Parathyroid adenoma (tissue), 2 donors: ENCODE measurements at regions not wholly inside any gene's neighbourhood (a gene's known extent, or its start where the extent isn't known, plus 50 kb on each side); places are given as distances from the start of the nearest gene placed in this dataset.

Experiments
- H2AFZ ChIP-seq: fragments of 300-600 bp; sonication (generic); one replicate; pipeline ENCODE4 v1.7.0; 2017; ENCODE audit warnings: antibody characterized with exemption, mild to moderate bottlenecking
- H3K27ac ChIP-seq: fragments of 300-600 bp; sonication (generic); one replicate; pipeline ENCODE4 v1.7.0; 2017
- H3K27me3 ChIP-seq: fragments of 300-600 bp; sonication (generic); one replicate; pipeline ENCODE4 v1.7.0; 2017; ENCODE audit warnings: low read length; ENCODE audit not compliant: control insufficient read depth, insufficient read depth
- H3K36me3 ChIP-seq: fragments of 300-600 bp; sonication (generic); one replicate; pipeline ENCODE4 v1.7.0; 2017; ENCODE audit warnings: low read length; ENCODE audit not compliant: control insufficient read depth, insufficient read depth
- H3K4me1 ChIP-seq: fragments of 300-600 bp; sonication (generic); one replicate; pipeline ENCODE4 v1.7.0; 2017; ENCODE audit warnings: control low read depth
- H3K4me2 ChIP-seq: fragments of 300-600 bp; sonication (generic); one replicate; pipeline ENCODE4 v1.7.0; 2017; ENCODE audit warnings: low read length
- H3K4me3 ChIP-seq: fragments of 300-600 bp; sonication (generic); one replicate; pipeline ENCODE4 v1.7.0; 2017; ENCODE audit warnings: low read depth, low read length
- H3K79me2 ChIP-seq: fragments of 300-600 bp; sonication (generic); one replicate; pipeline ENCODE4 v1.7.0; 2017; ENCODE audit warnings: control low read depth
- H3K9ac ChIP-seq: fragments of 300-600 bp; sonication (generic); one replicate; pipeline ENCODE4 v1.7.0; 2017; ENCODE audit warnings: mild to moderate bottlenecking
- H3K9me3 ChIP-seq: fragments of 300-600 bp; sonication (generic); one replicate; pipeline ENCODE4 v1.7.0; 2017; ENCODE audit warnings: low read length; ENCODE audit not compliant: control insufficient read depth
- TF ChIP-seq, protein P1 (sequence below): fragments of 300-600 bp; sonication (generic); IDR thresholded peaks from one replicate; pipeline ENCODE4 v1.7.0; 2017; ENCODE audit warnings: antibody characterized with exemption, mild to moderate bottlenecking
- donor health status: primary hyperparathyroidism.

DNA sequence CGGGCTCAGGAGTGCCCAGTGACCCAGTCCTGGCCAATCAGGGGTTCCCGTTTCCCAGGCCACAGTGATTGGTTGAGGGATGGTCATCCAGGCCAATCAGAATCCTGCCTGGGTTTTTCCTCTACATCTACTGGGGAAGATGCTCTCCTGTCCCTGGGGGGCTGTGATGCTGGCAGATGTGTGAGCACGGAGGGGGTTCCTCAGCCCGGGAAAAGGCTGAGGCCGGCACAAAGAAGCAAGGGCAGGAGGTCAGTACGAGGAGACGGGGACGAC, 171.2 kb downstream of the CTTN start:
- Histone ChIP-seq H3K36me3 (no peaks in the 10 kb centered on the region), H3K4me3 (no peak overlapping the region), H3K9ac (no peak overlapping the region), H2AFZ (no peak overlapping the region), H3K79me2 (no peaks in the 10 kb centered on the region), H3K4me2 (no peak overlapping the region), H3K9me3 (no peaks in the 10 kb centered on the region), H3K4me1 (no peaks in the 10 kb centered on the region), H3K27ac (no peak overlapping the region), H3K27me3 (no peaks in the 10 kb centered on the region)
- TF ChIP-seq, protein P1, sequence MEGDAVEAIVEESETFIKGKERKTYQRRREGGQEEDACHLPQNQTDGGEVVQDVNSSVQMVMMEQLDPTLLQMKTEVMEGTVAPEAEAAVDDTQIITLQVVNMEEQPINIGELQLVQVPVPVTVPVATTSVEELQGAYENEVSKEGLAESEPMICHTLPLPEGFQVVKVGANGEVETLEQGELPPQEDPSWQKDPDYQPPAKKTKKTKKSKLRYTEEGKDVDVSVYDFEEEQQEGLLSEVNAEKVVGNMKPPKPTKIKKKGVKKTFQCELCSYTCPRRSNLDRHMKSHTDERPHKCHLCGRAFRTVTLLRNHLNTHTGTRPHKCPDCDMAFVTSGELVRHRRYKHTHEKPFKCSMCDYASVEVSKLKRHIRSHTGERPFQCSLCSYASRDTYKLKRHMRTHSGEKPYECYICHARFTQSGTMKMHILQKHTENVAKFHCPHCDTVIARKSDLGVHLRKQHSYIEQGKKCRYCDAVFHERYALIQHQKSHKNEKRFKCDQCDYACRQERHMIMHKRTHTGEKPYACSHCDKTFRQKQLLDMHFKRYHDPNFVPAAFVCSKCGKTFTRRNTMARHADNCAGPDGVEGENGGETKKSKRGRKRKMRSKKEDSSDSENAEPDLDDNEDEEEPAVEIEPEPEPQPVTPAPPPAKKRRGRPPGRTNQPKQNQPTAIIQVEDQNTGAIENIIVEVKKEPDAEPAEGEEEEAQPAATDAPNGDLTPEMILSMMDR: no peak

DNA sequence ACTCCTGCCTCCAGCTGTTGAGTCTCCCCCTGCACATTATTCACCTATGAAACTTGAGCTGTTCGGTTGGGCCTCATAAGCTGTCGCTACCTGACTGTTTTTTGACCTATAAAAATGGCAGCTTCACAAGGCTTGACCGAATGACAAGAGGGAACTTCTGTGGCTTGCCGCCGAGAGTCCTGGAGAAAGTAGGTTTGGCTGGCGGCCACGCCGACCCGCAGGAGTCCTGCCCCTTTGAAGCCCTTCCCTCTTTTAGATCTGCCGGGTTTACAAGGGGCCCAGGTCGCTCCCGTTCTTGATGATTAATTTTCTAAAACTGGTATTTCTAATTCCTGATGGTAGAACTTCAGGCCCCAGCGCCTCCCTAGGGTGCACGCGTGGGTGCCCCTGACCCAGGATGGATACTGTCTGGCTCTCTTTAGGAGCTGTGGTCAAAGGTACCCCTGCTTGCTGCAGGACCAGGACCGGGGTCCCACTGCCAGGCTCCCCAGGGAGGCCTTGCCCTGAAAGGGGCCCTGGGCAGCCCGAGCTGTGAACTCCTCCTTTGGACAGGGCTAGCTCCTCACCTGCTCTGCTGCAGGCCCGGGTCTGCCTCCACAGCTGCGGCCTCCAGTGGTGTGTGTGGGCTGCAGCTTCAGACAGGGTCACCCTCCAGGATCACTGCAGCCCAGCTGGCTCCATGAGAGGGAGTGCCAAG, 171.8 kb downstream of the CTTN start:
- Histone ChIP-seq H3K4me3 (no peak overlapping the region), H3K9ac (no peak overlapping the region)

DNA sequence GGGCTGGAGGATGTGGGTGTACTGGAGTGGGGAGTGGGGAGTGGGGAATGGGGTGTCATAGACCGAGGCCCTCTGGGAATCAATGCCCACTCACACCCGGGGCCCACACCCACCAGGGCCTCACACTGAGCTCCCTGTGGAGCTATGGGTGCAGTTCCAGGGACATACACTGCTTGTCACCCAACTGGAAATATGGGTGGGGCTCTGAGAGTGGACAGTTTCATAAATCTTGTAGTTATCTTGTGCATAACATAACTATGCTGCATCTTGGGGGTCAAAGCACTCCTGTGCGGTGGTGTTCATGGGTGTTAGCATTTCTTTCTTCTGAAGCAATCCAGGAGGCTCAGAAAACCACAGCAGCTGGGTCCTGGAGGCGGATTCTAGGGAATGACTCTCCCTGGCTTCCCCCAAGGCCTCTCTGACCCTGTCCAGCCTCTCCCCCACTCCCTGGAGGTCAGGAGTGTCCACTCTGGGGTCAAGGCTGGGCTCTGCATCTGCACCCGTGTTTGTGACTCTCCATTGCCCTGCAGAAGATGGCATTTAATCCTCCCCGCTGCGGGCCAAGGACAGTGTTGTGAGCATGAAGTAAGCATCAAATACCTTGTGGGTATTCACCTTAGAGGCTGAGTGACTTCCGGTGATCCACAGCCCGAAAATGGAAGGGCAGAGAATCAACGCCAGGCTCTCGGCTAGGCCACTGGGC, 172.5 kb downstream of the CTTN start:
- no peaks in the 10 kb centered on the region for H3K36me3 ChIP-seq
- no peaks in the 10 kb centered on the region for H3K9me3 ChIP-seq
- no peaks in the 10 kb centered on the region for H3K79me2 ChIP-seq
- no peaks in the 10 kb centered on the region for H3K4me1 ChIP-seq
- H3K27ac ChIP-seq: no peak overlapping the region
- no peak overlapping the region for H3K4me3 ChIP-seq
- H3K27me3 ChIP-seq: no peaks in the 10 kb centered on the region
- no peak overlapping the region for H3K4me2 ChIP-seq
- H2AFZ ChIP-seq: no peak overlapping the region
- H3K9ac ChIP-seq: no peak overlapping the region
- TF ChIP-seq, protein P1: no peak

More for the DNA sequence above, 171.8 kb downstream of the CTTN start:
- TF ChIP-seq, protein P1: no peak
- no peaks in the 10 kb centered on the region for H3K27me3 ChIP-seq
- H3K27ac ChIP-seq: no peak overlapping the region
- no peaks in the 10 kb centered on the region for H3K36me3 ChIP-seq
- H3K9me3 ChIP-seq: no peaks in the 10 kb centered on the region
- H3K4me1 ChIP-seq: no peaks in the 10 kb centered on the region
- H3K79me2 ChIP-seq: no peaks in the 10 kb centered on the region
- H2AFZ ChIP-seq: no peak overlapping the region
- no peak overlapping the region for H3K4me2 ChIP-seq

DNA sequence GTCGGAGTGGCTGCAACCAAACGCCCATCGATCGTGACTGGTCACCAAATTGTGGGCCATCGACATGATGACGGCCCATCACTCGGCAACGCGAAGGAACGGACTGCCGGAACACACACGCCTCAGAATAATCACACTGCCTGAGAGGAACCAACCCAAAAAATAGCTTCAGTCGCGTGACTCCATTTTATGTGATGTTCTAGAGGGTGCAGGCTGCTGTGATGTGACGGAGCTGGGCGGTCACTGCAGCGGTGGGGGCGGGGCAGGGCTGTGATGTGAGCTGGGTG, 174.6 kb downstream of the CTTN start:
- Histone ChIP-seq H3K27me3 (no peaks in the 10 kb centered on the region), H3K4me1 (no peaks in the 10 kb centered on the region), H3K36me3 (no peaks in the 10 kb centered on the region), H3K79me2 (no peaks in the 10 kb centered on the region), H3K9me3 (no peaks in the 10 kb centered on the region), H3K4me3 (no peak overlapping the region), H2AFZ (no peak overlapping the region), H3K4me2 (no peak overlapping the region), H3K9ac (no peak overlapping the region), H3K27ac (no peak overlapping the region)
- TF ChIP-seq, protein P1: no peak

DNA sequence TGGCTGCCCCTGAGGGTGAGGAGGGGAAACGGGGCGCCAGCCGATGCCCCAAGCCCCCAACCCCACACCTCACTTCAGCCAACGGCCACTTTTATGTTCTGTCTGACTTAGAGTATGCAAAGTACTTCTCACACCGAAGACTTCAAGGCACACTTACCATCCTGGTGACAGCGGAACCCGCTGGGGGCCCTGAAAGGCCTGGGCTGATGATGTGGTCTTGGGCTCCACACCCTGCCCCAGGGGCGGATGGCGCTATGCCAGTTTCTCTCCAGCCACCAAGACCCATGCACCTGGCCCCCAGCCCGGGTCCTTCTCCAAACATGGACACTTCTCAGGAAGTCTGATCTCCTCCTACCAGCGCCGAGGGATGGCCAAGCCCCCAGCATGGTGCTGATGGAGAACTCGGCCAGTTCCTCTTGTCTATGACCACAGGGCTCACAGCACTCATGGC, 175.4 kb downstream of the CTTN start:
- Histone ChIP-seq H3K4me2 (no peak overlapping the region), H3K4me3 (no peak overlapping the region)
- TF ChIP-seq, protein P1: no peak

More for the DNA sequence above, 175.4 kb downstream of the CTTN start:
- Histone ChIP-seq H3K4me1 (no peaks in the 10 kb centered on the region), H3K9me3 (no peaks in the 10 kb centered on the region), H3K36me3 (no peaks in the 10 kb centered on the region), H3K27ac (no peak overlapping the region), H2AFZ (no peak overlapping the region), H3K9ac (no peak overlapping the region), H3K79me2 (no peaks in the 10 kb centered on the region), H3K27me3 (no peaks in the 10 kb centered on the region)
